ENCODE measurements at regions not wholly inside any gene's neighbourhood (a gene's known extent, or its start where the extent isn't known, plus 50 kb on each side); places are given as distances from the start of the nearest gene placed in this dataset.

DNA sequence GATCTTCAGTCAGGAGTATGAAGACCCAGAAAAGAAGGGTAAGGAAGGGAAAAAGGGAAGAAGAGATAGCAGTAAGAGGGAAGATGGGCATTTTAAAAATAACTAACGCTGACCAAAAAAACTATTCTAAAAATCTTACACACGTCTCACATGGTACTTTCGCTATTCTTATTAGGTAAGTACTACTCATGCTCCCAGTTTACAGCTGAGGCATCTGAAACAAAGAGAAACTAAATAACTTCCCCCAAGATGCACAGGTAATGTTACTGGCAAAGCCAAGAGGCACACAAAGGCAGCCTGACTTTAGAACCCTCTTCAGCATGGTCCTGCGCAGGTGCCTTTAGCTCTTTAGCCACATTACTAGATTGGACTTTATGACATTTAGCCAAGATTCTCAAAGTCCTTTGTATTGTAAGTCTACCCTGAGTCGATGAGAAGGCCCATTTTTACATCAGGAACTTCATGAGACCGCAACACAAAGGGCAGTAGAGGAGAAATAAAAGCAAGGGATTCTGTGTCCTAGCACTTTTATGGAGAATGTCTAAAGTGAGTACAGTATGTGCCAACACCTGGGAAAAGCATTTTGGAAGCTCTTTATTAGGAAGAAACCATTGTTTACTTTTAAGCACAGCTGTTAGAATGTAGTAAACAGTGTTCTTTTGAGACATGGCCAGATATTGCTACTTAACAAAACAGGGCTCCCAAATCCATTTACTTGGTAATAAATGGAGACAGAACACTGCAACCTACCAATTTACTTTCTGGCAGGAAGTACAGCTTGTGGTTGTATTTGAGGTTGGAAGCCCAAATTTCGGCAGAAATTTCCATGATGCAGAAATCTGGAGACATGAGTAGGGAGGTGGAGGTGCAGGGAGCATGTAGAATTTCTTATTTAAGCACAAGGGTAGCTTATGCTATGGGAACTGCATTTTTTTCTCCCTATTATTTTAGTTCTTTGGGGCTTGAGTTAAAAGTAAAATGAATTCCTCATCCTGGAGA, 250.7 kb downstream of the KCTD12 start:
- TF ChIP-seq, protein P1, sequence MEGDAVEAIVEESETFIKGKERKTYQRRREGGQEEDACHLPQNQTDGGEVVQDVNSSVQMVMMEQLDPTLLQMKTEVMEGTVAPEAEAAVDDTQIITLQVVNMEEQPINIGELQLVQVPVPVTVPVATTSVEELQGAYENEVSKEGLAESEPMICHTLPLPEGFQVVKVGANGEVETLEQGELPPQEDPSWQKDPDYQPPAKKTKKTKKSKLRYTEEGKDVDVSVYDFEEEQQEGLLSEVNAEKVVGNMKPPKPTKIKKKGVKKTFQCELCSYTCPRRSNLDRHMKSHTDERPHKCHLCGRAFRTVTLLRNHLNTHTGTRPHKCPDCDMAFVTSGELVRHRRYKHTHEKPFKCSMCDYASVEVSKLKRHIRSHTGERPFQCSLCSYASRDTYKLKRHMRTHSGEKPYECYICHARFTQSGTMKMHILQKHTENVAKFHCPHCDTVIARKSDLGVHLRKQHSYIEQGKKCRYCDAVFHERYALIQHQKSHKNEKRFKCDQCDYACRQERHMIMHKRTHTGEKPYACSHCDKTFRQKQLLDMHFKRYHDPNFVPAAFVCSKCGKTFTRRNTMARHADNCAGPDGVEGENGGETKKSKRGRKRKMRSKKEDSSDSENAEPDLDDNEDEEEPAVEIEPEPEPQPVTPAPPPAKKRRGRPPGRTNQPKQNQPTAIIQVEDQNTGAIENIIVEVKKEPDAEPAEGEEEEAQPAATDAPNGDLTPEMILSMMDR (IDR thresholded peaks at IDR 0.05; ENCODE audit: low read depth, low read length, missing input control), result no peak
- no peak for TF ChIP-seq JUND (IDR thresholded peaks at IDR 0.05)
- no peak for TF ChIP-seq RAD21 (IDR thresholded peaks at IDR 0.05)
- no peak for TF ChIP-seq TAF1 (conservative IDR thresholded peaks at IDR 0.05)

Data from liver (tissue), 3 donors.